CD8-positive, alpha-beta memory T cell (primary cell): ENCODE measurements at regions not wholly inside any gene's neighbourhood (a gene's known extent, or its start where the extent isn't known, plus 50 kb on each side); places are given as distances from the start of the nearest gene placed in this dataset.

Experiments
- CTCF ChIA-PET: fragments of 350-600 bp; sonication (Branson Sonifier 250); formaldehyde crosslinking; loops from one replicate; lab custom pipeline; 2021; ENCODE audit warnings: antibody characterized with exemption; lab: Charles Lee
- POLR2A ChIA-PET: fragments of 350-600 bp; sonication (Branson Sonifier 250); formaldehyde crosslinking; loops from one replicate; lab custom pipeline; 2021; ENCODE audit warnings: antibody characterized with exemption; lab: Charles Lee
- DNase-seq, 5 donors: peaks; one replicate each; pipeline versions ENCODE4 v3.0.0 to v3.0.0-alpha.2; 2020 to 2022; ENCODE audit warnings: mixed read lengths in 1 of 5
- H3K27ac ChIP-seq: one replicate; pipeline ENCODE4 v1.7.0; 2013; ENCODE audit warnings: low read depth, mild to moderate bottlenecking, low read length, moderate library complexity
- H3K27me3 ChIP-seq: 2 replicates; pipeline ENCODE4 v1.7.0; 2013; ENCODE audit warnings: low read length, mild to moderate bottlenecking; ENCODE audit not compliant: insufficient read depth, poor library complexity, severe bottlenecking
- H3K36me3 ChIP-seq: 2 replicates; pipeline ENCODE4 v1.7.0; 2013; ENCODE audit warnings: mild to moderate bottlenecking, low read length, moderate library complexity; ENCODE audit not compliant: insufficient read depth
- H3K4me1 ChIP-seq: 2 replicates; pipeline ENCODE4 v1.7.0; 2013; ENCODE audit warnings: mild to moderate bottlenecking, low read length, moderate library complexity; ENCODE audit not compliant: insufficient read depth
- H3K4me3 ChIP-seq: 2 replicates; pipeline ENCODE4 v1.7.0; 2013; ENCODE audit warnings: mild to moderate bottlenecking, low read length
- H3K9me3 ChIP-seq: 2 replicates; pipeline ENCODE4 v1.7.0; 2013; ENCODE audit warnings: mild to moderate bottlenecking, low read length
- H3K27ac Mint-ChIP-seq, 8 donors: one replicate each; pipeline ENCODE4 v1.8.0; 2020 to 2021; ENCODE audit warnings: mixed read lengths in 8 of 8, mild to moderate bottlenecking in 6 of 8, inconsistent platforms in 3 of 8, moderate library complexity in 3 of 8
- H3K27me3 Mint-ChIP-seq, 2 donors: one replicate each; pipeline ENCODE4 v1.8.0; 2020 to 2021; ENCODE audit warnings: mixed read lengths in 2 of 2, mild to moderate bottlenecking in 1 of 2, moderate library complexity in 1 of 2
- H3K36me3 Mint-ChIP-seq, 3 donors: one replicate each; pipeline ENCODE4 v1.8.0; 2020 to 2021; ENCODE audit warnings: mixed read lengths in 3 of 3, inconsistent platforms in 1 of 3, mild to moderate bottlenecking in 1 of 3
- H3K4me1 Mint-ChIP-seq, 3 donors: one replicate each; pipeline ENCODE4 v1.8.0; 2020 to 2021; ENCODE audit warnings: mixed read lengths in 3 of 3, inconsistent platforms in 1 of 3, mild to moderate bottlenecking in 1 of 3
- H3K4me3 Mint-ChIP-seq, 7 donors: one replicate each; pipeline ENCODE4 v1.8.0; 2020 to 2021; ENCODE audit warnings: mixed read lengths in 7 of 7, mild to moderate bottlenecking in 6 of 7, moderate library complexity in 4 of 7, inconsistent platforms in 2 of 7
- H3K9me3 Mint-ChIP-seq, 5 donors: one replicate each; pipeline ENCODE4 v1.8.0; 2020 to 2022; ENCODE audit warnings: mixed read lengths in 5 of 5, mild to moderate bottlenecking in 3 of 5, moderate library complexity in 2 of 5, inconsistent platforms in 1 of 5

- Mint-ChIP-seq H3K27ac (no peak overlapping the region), H3K27me3 (no peaks in the 10 kb centered on the region), H3K9me3 (peaks cover 0 to 5% (median 3%) of the 10 kb centered on the region in 5 donors), H3K36me3 (no peaks in the 10 kb centered on the region), H3K4me1 (no peaks in the 10 kb centered on the region), H3K4me3 (no peak overlapping the region)
- CTCF ChIA-PET = no interaction called here
- no peak overlapping the region for H3K27ac ChIP-seq
- no peak for DNase-seq
- H3K36me3 ChIP-seq = no peaks in the 10 kb centered on the region
- H3K4me3 ChIP-seq = no peak overlapping the region
- POLR2A ChIA-PET = no interaction called here
- no peaks in the 10 kb centered on the region for H3K4me1 ChIP-seq
- H3K27me3 ChIP-seq = no peaks in the 10 kb centered on the region
- no peaks in the 10 kb centered on the region for H3K9me3 ChIP-seq
Measured at GRCh38 chr3:168989396-168989795, 674.1 kb downstream of the MECOM start.

DNA sequence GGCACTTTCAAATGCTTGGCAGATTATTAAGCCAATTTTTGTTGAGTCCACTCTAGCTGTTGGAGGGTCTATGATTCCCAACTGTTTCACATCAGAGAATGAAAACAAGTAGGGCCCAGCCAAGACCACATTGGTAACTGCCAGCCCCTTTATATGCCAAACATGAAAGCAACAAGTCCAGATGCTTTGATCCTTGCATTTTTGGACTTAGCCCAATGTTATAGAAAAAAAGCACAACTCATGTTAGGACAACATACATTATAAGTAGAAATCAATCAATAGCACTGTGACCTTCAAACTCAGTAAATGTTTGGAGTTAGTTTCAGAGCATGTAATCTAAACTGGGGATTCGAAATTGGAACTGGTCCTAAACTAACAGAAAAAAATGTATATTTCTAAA lies 674.7 kb downstream of the MECOM start:
- CTCF ChIA-PET = no interaction called here

DNA sequence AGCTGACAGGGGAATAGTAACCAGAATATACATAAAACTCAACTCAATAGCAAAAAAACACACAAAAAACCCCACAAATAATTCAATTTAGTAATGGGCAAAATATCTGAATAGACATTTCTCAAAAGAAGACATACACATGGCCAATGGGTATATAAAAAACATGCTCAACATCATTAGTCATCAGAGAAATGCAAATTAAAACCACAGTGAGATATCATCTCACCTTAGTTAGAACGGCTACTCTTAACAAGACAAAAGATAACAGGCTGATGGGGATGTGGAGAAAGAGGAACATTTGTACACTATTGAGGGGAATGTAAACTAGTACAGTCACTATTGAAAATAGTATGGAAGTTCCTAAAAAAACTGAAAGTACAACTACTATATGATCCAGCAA lies 678.6 kb downstream of the MECOM start:
- no peaks in the 10 kb centered on the region for H3K27me3 ChIP-seq
- Mint-ChIP-seq H3K4me1 (no peaks in the 10 kb centered on the region), H3K27ac (no peak overlapping the region), H3K36me3 (no peaks in the 10 kb centered on the region), H3K27me3 (no peaks in the 10 kb centered on the region), H3K9me3 (peaks cover 0 to 3% (median 1%) of the 10 kb centered on the region in 5 donors), H3K4me3 (no peak overlapping the region)
- H3K4me1 ChIP-seq = no peaks in the 10 kb centered on the region
- no peak overlapping the region for H3K27ac ChIP-seq
- no peaks in the 10 kb centered on the region for H3K9me3 ChIP-seq
- no peaks in the 10 kb centered on the region for H3K36me3 ChIP-seq
- ChIA-PET POLR2A (no interaction called here), CTCF (no interaction called here)
- no peak for DNase-seq
- no peak overlapping the region for H3K4me3 ChIP-seq

More for the DNA sequence above, 674.7 kb downstream of the MECOM start:
- peaks cover 0 to 5% (median 3%) of the 10 kb centered on the region in 5 donors for H3K9me3 Mint-ChIP-seq
- no peak overlapping the region for H3K27ac Mint-ChIP-seq
- no peaks in the 10 kb centered on the region for H3K27me3 Mint-ChIP-seq
- Histone ChIP-seq H3K4me3 (no peak overlapping the region), H3K4me1 (no peaks in the 10 kb centered on the region), H3K27ac (no peak overlapping the region), H3K36me3 (no peaks in the 10 kb centered on the region), H3K9me3 (no peaks in the 10 kb centered on the region), H3K27me3 (no peaks in the 10 kb centered on the region)
- H3K4me3 Mint-ChIP-seq = no peak overlapping the region
- DNase-seq = no peak
- H3K4me1 Mint-ChIP-seq = no peaks in the 10 kb centered on the region
- no peaks in the 10 kb centered on the region for H3K36me3 Mint-ChIP-seq
- POLR2A ChIA-PET = no interaction called here

DNA sequence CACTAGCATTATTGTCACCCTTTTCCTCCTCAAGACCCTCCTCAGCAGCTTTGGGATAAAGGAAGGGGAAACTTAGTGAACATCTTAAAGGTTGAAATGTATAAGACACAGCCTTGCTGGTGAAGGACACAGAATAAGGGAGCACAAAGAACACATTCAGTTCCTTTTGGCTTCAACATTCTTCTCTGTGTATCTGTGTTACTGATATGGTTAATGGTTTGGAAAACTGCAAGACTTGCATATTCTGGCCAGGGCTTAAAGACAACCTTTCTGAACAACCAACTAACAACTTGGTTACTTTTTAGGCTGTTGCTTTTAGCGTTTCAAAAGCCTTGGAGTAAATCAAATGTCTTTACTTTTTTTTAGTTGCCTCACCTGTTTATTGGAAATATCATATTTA lies 680.5 kb downstream of the MECOM start:
- no peak overlapping the region for H3K27ac Mint-ChIP-seq

GRCh38 chr3:168981396-168981795 lies 682.1 kb downstream of the MECOM start:
- Mint-ChIP-seq H3K27me3 (no peaks in the 10 kb centered on the region), H3K27ac (no peak overlapping the region), H3K9me3 (peaks cover 0 to 5% (median 2%) of the 10 kb centered on the region in 5 donors), H3K4me1 (no peaks in the 10 kb centered on the region), H3K4me3 (no peak overlapping the region), H3K36me3 (no peaks in the 10 kb centered on the region)
- Histone ChIP-seq H3K27ac (no peak overlapping the region), H3K36me3 (no peaks in the 10 kb centered on the region), H3K4me3 (no peak overlapping the region), H3K9me3 (no peaks in the 10 kb centered on the region), H3K4me1 (no peaks in the 10 kb centered on the region), H3K27me3 (no peaks in the 10 kb centered on the region)
- POLR2A ChIA-PET = no interaction called here
- CTCF ChIA-PET = no interaction called here
- no peak for DNase-seq

More for the DNA sequence above, 680.5 kb downstream of the MECOM start:
- ChIA-PET CTCF (no interaction called here), POLR2A (no interaction called here)
- no peak overlapping the region for H3K4me3 Mint-ChIP-seq
- Histone ChIP-seq H3K9me3 (no peaks in the 10 kb centered on the region), H3K4me3 (no peak overlapping the region), H3K36me3 (no peaks in the 10 kb centered on the region), H3K4me1 (no peaks in the 10 kb centered on the region), H3K27ac (no peak overlapping the region), H3K27me3 (no peaks in the 10 kb centered on the region)
- no peaks in the 10 kb centered on the region for H3K36me3 Mint-ChIP-seq
- no peaks in the 10 kb centered on the region for H3K27me3 Mint-ChIP-seq
- peaks cover 0 to 5% (median 1%) of the 10 kb centered on the region in 5 donors for H3K9me3 Mint-ChIP-seq
- no peak for DNase-seq
- H3K4me1 Mint-ChIP-seq = no peaks in the 10 kb centered on the region

- ChIA-PET POLR2A (no interaction called here), CTCF (no interaction called here)
- no peaks in the 10 kb centered on the region for H3K9me3 ChIP-seq
- no peaks in the 10 kb centered on the region for H3K4me1 ChIP-seq
- no peak overlapping the region for H3K4me3 ChIP-seq
- Mint-ChIP-seq H3K9me3 (peaks cover 0 to 5% (median 2%) of the 10 kb centered on the region in 5 donors), H3K27me3 (no peaks in the 10 kb centered on the region), H3K36me3 (no peaks in the 10 kb centered on the region), H3K4me1 (no peaks in the 10 kb centered on the region), H3K4me3 (no peak overlapping the region), H3K27ac (no peak overlapping the region)
- H3K36me3 ChIP-seq = no peaks in the 10 kb centered on the region
- H3K27me3 ChIP-seq = no peaks in the 10 kb centered on the region
- H3K27ac ChIP-seq = no peak overlapping the region
- DNase-seq = no peak
Measured at GRCh38 chr3:168977716-168978374, 685.7 kb downstream of the MECOM start.

- no peaks in the 10 kb centered on the region for H3K27me3 Mint-ChIP-seq
- Histone ChIP-seq H3K27ac (no peak overlapping the region), H3K27me3 (no peaks in the 10 kb centered on the region), H3K4me3 (no peak overlapping the region), H3K4me1 (no peaks in the 10 kb centered on the region), H3K36me3 (no peaks in the 10 kb centered on the region), H3K9me3 (no peaks in the 10 kb centered on the region)
- no peak overlapping the region for H3K4me3 Mint-ChIP-seq
- POLR2A ChIA-PET = no interaction called here
- CTCF ChIA-PET = no interaction called here
- no peaks in the 10 kb centered on the region for H3K4me1 Mint-ChIP-seq
- DNase-seq = no peak
- H3K27ac Mint-ChIP-seq = no peak overlapping the region
- peaks cover 0 to 5% (median 2%) of the 10 kb centered on the region in 5 donors for H3K9me3 Mint-ChIP-seq
- no peaks in the 10 kb centered on the region for H3K36me3 Mint-ChIP-seq
Measured at GRCh38 chr3:168976969-168977368, 686.5 kb downstream of the MECOM start.

GRCh38 chr3:168975576-168975975 lies 687.9 kb downstream of the MECOM start:
- H3K27ac ChIP-seq = no peak overlapping the region
- no peaks in the 10 kb centered on the region for H3K36me3 Mint-ChIP-seq
- H3K4me1 Mint-ChIP-seq = no peaks in the 10 kb centered on the region
- H3K36me3 ChIP-seq = no peaks in the 10 kb centered on the region
- no peaks in the 10 kb centered on the region for H3K27me3 ChIP-seq
- ChIA-PET CTCF (no interaction called here), POLR2A (no interaction called here)
- no peak overlapping the region for H3K27ac Mint-ChIP-seq
- H3K9me3 Mint-ChIP-seq = peaks cover 0 to 5% (median 1%) of the 10 kb centered on the region in 5 donors
- DNase-seq = no peak
- no peak overlapping the region for H3K4me3 Mint-ChIP-seq
- no peaks in the 10 kb centered on the region for H3K27me3 Mint-ChIP-seq
- no peaks in the 10 kb centered on the region for H3K4me1 ChIP-seq
- H3K9me3 ChIP-seq = no peaks in the 10 kb centered on the region
- no peak overlapping the region for H3K4me3 ChIP-seq
